ENCODE measurements at regions not wholly inside any gene's neighbourhood (a gene's known extent, or its start where the extent isn't known, plus 50 kb on each side); places are given as distances from the start of the nearest gene placed in this dataset.

GRCh38 chr6:50369996-50370395 is 320.3 kb upstream of the DEFB112 start:
- TF ChIP-seq CTCF (conservative IDR thresholded peaks at IDR 0.05) = no peak
- TF ChIP-seq EZH2 (IDR thresholded peaks at IDR 0.05; ENCODE audit: low read depth) = no peak

All from PC-9 (cell line).